ENCODE measurements at regions not wholly inside any gene's neighbourhood (a gene's known extent, or its start where the extent isn't known, plus 50 kb on each side); places are given as distances from the start of the nearest gene placed in this dataset.
A peak's percentile ranks its signal among the peaks of the same experiment; 100 is the strongest.

GRCh38 chr12:24407884-24408283 is 458.4 kb upstream of the SOX5 start:
- H3K4me3 Mint-ChIP-seq: no peak overlapping the region
- TF ChIP-seq HMGA2 (CRISPR knock-in tag; IDR thresholded peaks at IDR 0.05) (no peak), MYBL2 (CRISPR knock-in tag; IDR thresholded peaks at IDR 0.05) (no peak), E2F5 (CRISPR knock-in tag; IDR thresholded peaks at IDR 0.05) (no peak), TEAD4 (CRISPR knock-in tag; IDR thresholded peaks at IDR 0.05) (no peak), ZNF512 (CRISPR knock-in tag; IDR thresholded peaks at IDR 0.05; ENCODE audit: borderline replicate concordance) (no peak), CDX4 (CRISPR knock-in tag; IDR thresholded peaks at IDR 0.05; ENCODE audit: borderline replicate concordance) (no peak), NR3C1 (CRISPR knock-in tag; conservative IDR thresholded peaks at IDR 0.05; ENCODE audit: low read depth) (no peak), ZNF532 (CRISPR knock-in tag; IDR thresholded peaks at IDR 0.05; ENCODE audit: borderline replicate concordance) (no peak), ZNF416 (CRISPR knock-in tag; IDR thresholded peaks at IDR 0.05) (no peak), HMGXB4 (CRISPR knock-in tag; IDR thresholded peaks at IDR 0.05) (no peak), E2F4 (CRISPR knock-in tag; IDR thresholded peaks at IDR 0.05; ENCODE audit: borderline replicate concordance, low read depth) (no peak), ZNF138 (CRISPR knock-in tag; conservative IDR thresholded peaks at IDR 0.05) (no peak), RELA (CRISPR knock-in tag; IDR thresholded peaks at IDR 0.05; ENCODE audit: borderline replicate concordance) (no peak)
- H3K27me3 Mint-ChIP-seq (ENCODE audit: low read depth): no peaks in the 10 kb centered on the region
- peaks cover 5% of the 10 kb centered on the region for H3K4me1 Mint-ChIP-seq
- no peaks in the 10 kb centered on the region for H3K36me3 Mint-ChIP-seq
- ChIA-PET POLR2A (no interaction called here), CTCF (no interaction called here)
- DNase-seq (ENCODE audit: low spot score) (no peak), ATAC-seq (no peak)
- no peaks in the 10 kb centered on the region; the same call in 1 of the 2 replicates for H3K9me3 Mint-ChIP-seq
- H3K27ac Mint-ChIP-seq: no peak overlapping the region

- no peak for DNase-seq (ENCODE audit: low spot score)
- Mint-ChIP-seq H3K4me1 (peaks cover 16% of the 10 kb centered on the region), H3K9me3 (no peaks in the 10 kb centered on the region; the same call in 1 of the 2 replicates), H3K4me3 (no peak overlapping the region), H3K27me3 (ENCODE audit: low read depth) (no peaks in the 10 kb centered on the region), H3K36me3 (no peaks in the 10 kb centered on the region), H3K27ac (no peak overlapping the region)
- CTCF ChIA-PET: no interaction called here
- TF ChIP-seq SP1 (CRISPR knock-in tag; conservative IDR thresholded peaks at IDR 0.05) (no peak), MLX (CRISPR knock-in tag; IDR thresholded peaks at IDR 0.05) (no peak), NR1H2 (CRISPR knock-in tag; IDR thresholded peaks at IDR 0.05) (no peak), GTF2I (CRISPR knock-in tag; conservative IDR thresholded peaks at IDR 0.05) (no peak)
- ATAC-seq: peak; percentile 43
- POLR2A ChIA-PET: no interaction called here
Measured at GRCh38 chr12:24404086-24404815, 454.8 kb upstream of the SOX5 start.

Data from WTC11 (cell line).